Panc1 (cell line): ENCODE measurements at regions not wholly inside any gene's neighbourhood (a gene's known extent, or its start where the extent isn't known, plus 50 kb on each side); places are given as distances from the start of the nearest gene placed in this dataset.

ENCODE experiments used
- TF ChIP-seq, protein P1 (sequence below): fragments of 450-650 bp; IDR thresholded peaks from 2 replicates; pipeline ENCODE4 v1.5.1; 2017; ENCODE audit warnings: mild to moderate bottlenecking
- TF ChIP-seq, protein P2 (sequence below), 2 experiments: IDR thresholded peaks; 2 replicates each; pipeline ENCODE4 v1.6.1; 2011 to 2012; ENCODE audit warnings: low read depth in 2 of 2, control low read depth in 1 of 2, low read length in 1 of 2, mild to moderate bottlenecking in 1 of 2, moderate library complexity in 1 of 2; ENCODE audit not compliant: insufficient read depth in 1 of 2

DNA sequence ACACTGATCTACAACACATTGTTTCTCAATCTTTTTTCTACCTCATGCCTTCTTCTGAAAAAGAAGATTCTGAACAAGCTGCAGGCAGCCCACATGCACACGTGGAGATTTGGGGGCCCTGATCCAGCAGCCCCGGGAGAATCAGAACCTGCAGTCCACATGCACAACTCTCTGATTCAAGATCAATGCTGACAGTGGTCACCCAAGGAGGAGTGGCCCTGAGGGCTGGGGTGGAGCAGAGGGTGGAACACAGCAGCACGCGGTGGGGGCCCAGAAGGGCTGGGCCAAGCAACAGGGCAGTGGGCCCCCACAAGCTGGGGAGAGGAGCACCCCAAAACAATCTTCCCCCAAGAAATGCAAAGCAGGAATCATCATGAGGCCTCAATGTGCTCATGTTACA, 202.1 kb upstream of the NSMCE3 start:
- TF ChIP-seq, protein P1, sequence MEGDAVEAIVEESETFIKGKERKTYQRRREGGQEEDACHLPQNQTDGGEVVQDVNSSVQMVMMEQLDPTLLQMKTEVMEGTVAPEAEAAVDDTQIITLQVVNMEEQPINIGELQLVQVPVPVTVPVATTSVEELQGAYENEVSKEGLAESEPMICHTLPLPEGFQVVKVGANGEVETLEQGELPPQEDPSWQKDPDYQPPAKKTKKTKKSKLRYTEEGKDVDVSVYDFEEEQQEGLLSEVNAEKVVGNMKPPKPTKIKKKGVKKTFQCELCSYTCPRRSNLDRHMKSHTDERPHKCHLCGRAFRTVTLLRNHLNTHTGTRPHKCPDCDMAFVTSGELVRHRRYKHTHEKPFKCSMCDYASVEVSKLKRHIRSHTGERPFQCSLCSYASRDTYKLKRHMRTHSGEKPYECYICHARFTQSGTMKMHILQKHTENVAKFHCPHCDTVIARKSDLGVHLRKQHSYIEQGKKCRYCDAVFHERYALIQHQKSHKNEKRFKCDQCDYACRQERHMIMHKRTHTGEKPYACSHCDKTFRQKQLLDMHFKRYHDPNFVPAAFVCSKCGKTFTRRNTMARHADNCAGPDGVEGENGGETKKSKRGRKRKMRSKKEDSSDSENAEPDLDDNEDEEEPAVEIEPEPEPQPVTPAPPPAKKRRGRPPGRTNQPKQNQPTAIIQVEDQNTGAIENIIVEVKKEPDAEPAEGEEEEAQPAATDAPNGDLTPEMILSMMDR, result no peak
- TF ChIP-seq, protein P2, sequence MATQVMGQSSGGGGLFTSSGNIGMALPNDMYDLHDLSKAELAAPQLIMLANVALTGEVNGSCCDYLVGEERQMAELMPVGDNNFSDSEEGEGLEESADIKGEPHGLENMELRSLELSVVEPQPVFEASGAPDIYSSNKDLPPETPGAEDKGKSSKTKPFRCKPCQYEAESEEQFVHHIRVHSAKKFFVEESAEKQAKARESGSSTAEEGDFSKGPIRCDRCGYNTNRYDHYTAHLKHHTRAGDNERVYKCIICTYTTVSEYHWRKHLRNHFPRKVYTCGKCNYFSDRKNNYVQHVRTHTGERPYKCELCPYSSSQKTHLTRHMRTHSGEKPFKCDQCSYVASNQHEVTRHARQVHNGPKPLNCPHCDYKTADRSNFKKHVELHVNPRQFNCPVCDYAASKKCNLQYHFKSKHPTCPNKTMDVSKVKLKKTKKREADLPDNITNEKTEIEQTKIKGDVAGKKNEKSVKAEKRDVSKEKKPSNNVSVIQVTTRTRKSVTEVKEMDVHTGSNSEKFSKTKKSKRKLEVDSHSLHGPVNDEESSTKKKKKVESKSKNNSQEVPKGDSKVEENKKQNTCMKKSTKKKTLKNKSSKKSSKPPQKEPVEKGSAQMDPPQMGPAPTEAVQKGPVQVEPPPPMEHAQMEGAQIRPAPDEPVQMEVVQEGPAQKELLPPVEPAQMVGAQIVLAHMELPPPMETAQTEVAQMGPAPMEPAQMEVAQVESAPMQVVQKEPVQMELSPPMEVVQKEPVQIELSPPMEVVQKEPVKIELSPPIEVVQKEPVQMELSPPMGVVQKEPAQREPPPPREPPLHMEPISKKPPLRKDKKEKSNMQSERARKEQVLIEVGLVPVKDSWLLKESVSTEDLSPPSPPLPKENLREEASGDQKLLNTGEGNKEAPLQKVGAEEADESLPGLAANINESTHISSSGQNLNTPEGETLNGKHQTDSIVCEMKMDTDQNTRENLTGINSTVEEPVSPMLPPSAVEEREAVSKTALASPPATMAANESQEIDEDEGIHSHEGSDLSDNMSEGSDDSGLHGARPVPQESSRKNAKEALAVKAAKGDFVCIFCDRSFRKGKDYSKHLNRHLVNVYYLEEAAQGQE (IDR thresholded peaks at IDR 0.05; ENCODE audit: insufficient read depth in 1 of 2, low read depth in 2 of 2, low read length in 1 of 2), result no peak
